ENCODE measurements at regions not wholly inside any gene's neighbourhood (a gene's known extent, or its start where the extent isn't known, plus 50 kb on each side); places are given as distances from the start of the nearest gene placed in this dataset.
"Not testable (repeated sequence)": the region's sequence is repeated elsewhere in the genome, so short reads cannot be mapped to it uniquely, and the experiment has no call there.

DNA sequence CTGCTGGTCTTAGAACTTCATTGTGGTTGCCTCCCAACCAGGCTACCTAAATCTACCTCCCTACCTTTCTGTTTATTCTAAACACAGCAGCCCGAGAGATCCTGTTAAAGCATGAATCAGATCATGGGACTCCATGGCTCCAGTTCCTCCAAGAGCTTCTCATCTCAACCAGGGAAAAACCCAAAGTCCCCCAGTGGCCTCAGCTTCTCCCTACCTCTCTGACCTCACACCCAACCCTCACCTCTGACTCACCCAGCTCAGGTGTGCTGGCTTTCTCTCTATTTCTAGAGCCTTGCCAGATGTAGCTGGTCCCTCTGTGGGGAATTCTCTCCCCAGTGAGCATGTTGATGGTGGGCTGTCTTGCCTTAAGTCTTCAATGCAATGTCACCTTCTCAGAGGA is 93.8 kb upstream of the COPS8 start:
- TF ChIP-seq CTCF (IDR thresholded peaks at IDR 0.05; ENCODE audit: low read depth, low read length, missing control alignments) = no peak

DNA sequence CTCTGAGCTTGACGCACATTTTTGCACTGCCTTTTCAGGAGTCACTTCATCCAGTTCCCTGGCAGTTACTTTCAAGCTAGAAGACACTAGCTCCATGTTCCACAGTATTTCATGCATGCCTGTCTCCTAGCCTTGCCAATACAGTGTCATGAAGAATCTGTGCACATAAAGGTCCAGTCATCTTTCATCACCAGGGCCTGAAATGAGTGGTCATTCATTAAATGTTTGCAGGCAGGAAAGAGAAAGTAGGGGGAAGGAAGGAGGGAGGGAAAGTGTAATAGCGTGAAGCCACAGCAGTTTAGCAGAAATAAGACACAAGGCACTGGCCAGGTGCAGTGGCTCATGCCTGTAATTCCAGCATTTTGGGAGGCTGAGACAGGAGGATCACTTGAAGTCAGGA is 92.4 kb upstream of the COPS8 start:
- TF ChIP-seq CTCF (IDR thresholded peaks at IDR 0.05; ENCODE audit: low read depth, low read length, missing control alignments) = no peak
- no peak overlapping the region for H3K4me3 ChIP-seq (ENCODE audit: low read depth, low read length)
- no peak for DNase-seq (ENCODE audit: low read depth)

More for the DNA sequence above, 93.8 kb upstream of the COPS8 start:
- H3K4me3 ChIP-seq (ENCODE audit: low read depth, low read length) = no peak overlapping the region
- DNase-seq (ENCODE audit: low read depth) = no peak

- DNase-seq (ENCODE audit: low read depth) = no peak
- H3K4me3 ChIP-seq (ENCODE audit: low read depth, low read length) = no peak overlapping the region
- TF ChIP-seq CTCF (IDR thresholded peaks at IDR 0.05; ENCODE audit: low read depth, low read length, missing control alignments) = no peak
Measured at GRCh38 chr2:236994361-236994760, 91.3 kb upstream of the COPS8 start.

DNA sequence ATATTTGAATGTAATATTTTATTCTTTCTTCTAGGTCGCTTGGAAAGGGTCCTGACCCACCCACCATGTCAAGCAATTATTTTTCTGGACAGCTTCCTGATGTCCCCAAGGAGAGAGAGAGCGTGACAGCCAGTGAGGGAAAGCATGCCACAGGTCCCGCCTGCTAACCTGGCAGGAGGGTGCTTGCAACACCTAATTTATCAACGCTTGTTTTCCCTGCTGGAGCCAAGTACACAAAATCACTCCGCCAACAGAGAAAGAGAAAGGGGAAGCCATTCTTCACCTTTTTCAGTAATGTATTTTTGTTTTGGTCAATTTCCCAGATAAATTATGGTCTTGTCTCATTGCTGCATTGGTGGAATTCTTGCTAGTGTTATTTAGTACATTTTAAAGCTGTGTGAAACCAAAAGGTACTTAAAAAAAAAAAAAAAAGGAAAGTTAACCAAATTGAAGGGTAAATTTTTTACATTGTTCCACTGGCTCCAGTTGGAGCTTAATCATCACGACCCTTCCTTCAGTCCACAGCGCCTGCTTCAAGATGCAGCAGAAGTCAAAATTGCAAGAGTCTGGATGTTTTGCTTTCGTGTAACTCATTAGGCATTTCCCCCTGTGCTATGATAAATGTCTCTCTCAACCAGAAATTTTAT is 88.5 kb upstream of the COPS8 start:
- H3K4me3 ChIP-seq (ENCODE audit: low read depth, low read length) = no peak overlapping the region
- DNase-seq (ENCODE audit: low read depth) = no peak
- no peak for TF ChIP-seq CTCF (IDR thresholded peaks at IDR 0.05; ENCODE audit: low read depth, low read length, missing control alignments)

- H3K4me3 ChIP-seq (ENCODE audit: low read depth, low read length) = no peak overlapping the region
- DNase-seq (ENCODE audit: low read depth) = no peak
- no peak for TF ChIP-seq CTCF (IDR thresholded peaks at IDR 0.05; ENCODE audit: low read depth, low read length, missing control alignments)
Measured at GRCh38 chr2:236998236-236998635, 87.5 kb upstream of the COPS8 start.

DNA sequence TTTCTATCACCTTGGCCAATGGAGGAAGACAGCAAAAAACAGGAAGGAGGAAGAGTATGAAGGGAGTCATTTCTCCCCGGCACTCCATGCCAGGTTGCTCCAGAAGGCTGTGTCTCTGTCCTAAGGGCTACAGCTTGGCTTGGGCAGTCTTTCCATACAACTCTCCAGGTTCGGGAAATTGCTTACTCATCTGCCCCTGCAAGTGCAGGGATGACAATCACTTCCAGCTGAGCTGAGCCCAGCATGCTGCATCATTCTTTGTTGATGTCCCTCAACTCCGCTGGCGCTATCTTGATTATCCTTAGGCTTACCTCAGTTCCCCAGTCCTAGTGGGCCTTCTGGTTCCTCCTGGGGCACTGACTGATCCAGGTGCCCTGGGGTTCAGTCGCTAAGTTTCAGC is 86.9 kb upstream of the COPS8 start:
- no peak overlapping the region for H3K4me3 ChIP-seq (ENCODE audit: low read depth, low read length)
- TF ChIP-seq CTCF (IDR thresholded peaks at IDR 0.05; ENCODE audit: low read depth, low read length, missing control alignments) = no peak
- DNase-seq (ENCODE audit: low read depth) = no peak

- no peak for DNase-seq (ENCODE audit: low read depth)
- H3K4me3 ChIP-seq (ENCODE audit: low read depth, low read length) = no peak overlapping the region
- TF ChIP-seq CTCF (IDR thresholded peaks at IDR 0.05; ENCODE audit: low read depth, low read length, missing control alignments) = no peak
Measured at GRCh38 chr2:237000481-237000880, 85.2 kb upstream of the COPS8 start.

DNA sequence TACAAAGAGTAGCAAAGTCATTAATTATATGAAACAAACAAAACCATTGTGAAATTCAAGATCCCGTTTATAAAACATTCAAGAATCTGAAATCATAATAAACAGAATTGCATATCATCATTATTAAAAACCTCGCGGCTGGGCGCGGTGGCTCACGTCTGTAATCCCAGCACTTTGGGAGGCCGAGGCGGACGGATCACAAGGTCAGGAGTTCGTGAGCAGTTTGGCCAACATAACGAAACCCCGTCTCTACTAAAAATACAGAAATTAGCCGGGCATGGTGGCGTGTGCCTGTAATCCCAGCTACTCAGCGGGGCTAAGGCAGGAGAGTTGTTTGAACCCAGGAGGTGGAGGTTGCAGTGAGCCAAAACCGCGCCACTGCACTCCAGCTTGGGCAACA is 80.3 kb upstream of the COPS8 start:
- H3K4me3 ChIP-seq (ENCODE audit: low read depth, low read length); DNase-seq (ENCODE audit: low read depth): not testable (repeated sequence)

All from GM12864 (cell line).